ENCODE measurements at regions not wholly inside any gene's neighbourhood (a gene's known extent, or its start where the extent isn't known, plus 50 kb on each side); places are given as distances from the start of the nearest gene placed in this dataset.

- Histone ChIP-seq H3K27ac (ENCODE audit: low read depth, low read length) (no peak overlapping the region), H3K27me3 (ENCODE audit: insufficient read depth, low read length) (no peaks in the 10 kb centered on the region), H3K79me2 (ENCODE audit: insufficient read depth, low read length) (no peaks in the 10 kb centered on the region), H3K4me2 (ENCODE audit: insufficient read depth, low read length) (no peak overlapping the region), H2AFZ (ENCODE audit: low read length) (no peak overlapping the region), H3K4me1 (ENCODE audit: insufficient read depth, low read length) (no peaks in the 10 kb centered on the region), H3K36me3 (ENCODE audit: insufficient read depth, low read length) (no peaks in the 10 kb centered on the region), H4K20me1 (ENCODE audit: insufficient read depth, low read length) (no peaks in the 10 kb centered on the region), H3K4me3 (ENCODE audit: insufficient read depth, low read length) (no peak overlapping the region), H3K9me3 (ENCODE audit: low read depth, low read length) (no peaks in the 10 kb centered on the region)
- TF ChIP-seq, protein P1, sequence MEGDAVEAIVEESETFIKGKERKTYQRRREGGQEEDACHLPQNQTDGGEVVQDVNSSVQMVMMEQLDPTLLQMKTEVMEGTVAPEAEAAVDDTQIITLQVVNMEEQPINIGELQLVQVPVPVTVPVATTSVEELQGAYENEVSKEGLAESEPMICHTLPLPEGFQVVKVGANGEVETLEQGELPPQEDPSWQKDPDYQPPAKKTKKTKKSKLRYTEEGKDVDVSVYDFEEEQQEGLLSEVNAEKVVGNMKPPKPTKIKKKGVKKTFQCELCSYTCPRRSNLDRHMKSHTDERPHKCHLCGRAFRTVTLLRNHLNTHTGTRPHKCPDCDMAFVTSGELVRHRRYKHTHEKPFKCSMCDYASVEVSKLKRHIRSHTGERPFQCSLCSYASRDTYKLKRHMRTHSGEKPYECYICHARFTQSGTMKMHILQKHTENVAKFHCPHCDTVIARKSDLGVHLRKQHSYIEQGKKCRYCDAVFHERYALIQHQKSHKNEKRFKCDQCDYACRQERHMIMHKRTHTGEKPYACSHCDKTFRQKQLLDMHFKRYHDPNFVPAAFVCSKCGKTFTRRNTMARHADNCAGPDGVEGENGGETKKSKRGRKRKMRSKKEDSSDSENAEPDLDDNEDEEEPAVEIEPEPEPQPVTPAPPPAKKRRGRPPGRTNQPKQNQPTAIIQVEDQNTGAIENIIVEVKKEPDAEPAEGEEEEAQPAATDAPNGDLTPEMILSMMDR (IDR thresholded peaks at IDR 0.05; ENCODE audit: extremely low read depth, low read depth, low read length), result no peak
- DNase-seq (ENCODE audit: insufficient read length, low spot score, missing footprints), result no peak
Observed at GRCh38 chr1:5650283-5651026, 341.8 kb downstream of the NPHP4 start.

- TF ChIP-seq, protein P1 (IDR thresholded peaks at IDR 0.05; ENCODE audit: extremely low read depth, low read depth, low read length), result no peak
- H3K36me3 ChIP-seq (ENCODE audit: insufficient read depth, low read length), result no peaks in the 10 kb centered on the region
Observed at GRCh38 chr1:5649795-5650194, 342.4 kb downstream of the NPHP4 start.

GRCh38 chr1:5649166-5649551 is 343.1 kb downstream of the NPHP4 start:
- H3K79me2 ChIP-seq (ENCODE audit: insufficient read depth, low read length), result no peaks in the 10 kb centered on the region
- no peak overlapping the region for H3K4me3 ChIP-seq (ENCODE audit: insufficient read depth, low read length)
- peaks cover 4% of the 10 kb centered on the region for H3K9me3 ChIP-seq (ENCODE audit: low read depth, low read length)
- TF ChIP-seq, protein P1 (IDR thresholded peaks at IDR 0.05; ENCODE audit: extremely low read depth, low read depth, low read length), result no peak
- no peaks in the 10 kb centered on the region for H3K36me3 ChIP-seq (ENCODE audit: insufficient read depth, low read length)
- H3K27me3 ChIP-seq (ENCODE audit: insufficient read depth, low read length), result no peaks in the 10 kb centered on the region
- H2AFZ ChIP-seq (ENCODE audit: low read length), result no peak overlapping the region
- no peak for DNase-seq (ENCODE audit: insufficient read length, low spot score, missing footprints)
- H3K27ac ChIP-seq (ENCODE audit: low read depth, low read length), result no peak overlapping the region
- no peak overlapping the region for H3K4me2 ChIP-seq (ENCODE audit: insufficient read depth, low read length)
- H4K20me1 ChIP-seq (ENCODE audit: insufficient read depth, low read length), result no peaks in the 10 kb centered on the region
- no peaks in the 10 kb centered on the region for H3K4me1 ChIP-seq (ENCODE audit: insufficient read depth, low read length)

More at GRCh38 chr1:5649795-5650194, 342.4 kb downstream of the NPHP4 start:
- Histone ChIP-seq H3K4me1 (ENCODE audit: insufficient read depth, low read length) (no peaks in the 10 kb centered on the region), H3K4me2 (ENCODE audit: insufficient read depth, low read length) (no peak overlapping the region), H3K79me2 (ENCODE audit: insufficient read depth, low read length) (no peaks in the 10 kb centered on the region), H3K9me3 (ENCODE audit: low read depth, low read length) (peaks cover 2% of the 10 kb centered on the region), H3K27me3 (ENCODE audit: insufficient read depth, low read length) (no peaks in the 10 kb centered on the region), H3K27ac (ENCODE audit: low read depth, low read length) (no peak overlapping the region), H4K20me1 (ENCODE audit: insufficient read depth, low read length) (no peaks in the 10 kb centered on the region), H3K4me3 (ENCODE audit: insufficient read depth, low read length) (no peak overlapping the region), H2AFZ (ENCODE audit: low read length) (no peak overlapping the region)
- no peak for DNase-seq (ENCODE audit: insufficient read length, low spot score, missing footprints)

DNA sequence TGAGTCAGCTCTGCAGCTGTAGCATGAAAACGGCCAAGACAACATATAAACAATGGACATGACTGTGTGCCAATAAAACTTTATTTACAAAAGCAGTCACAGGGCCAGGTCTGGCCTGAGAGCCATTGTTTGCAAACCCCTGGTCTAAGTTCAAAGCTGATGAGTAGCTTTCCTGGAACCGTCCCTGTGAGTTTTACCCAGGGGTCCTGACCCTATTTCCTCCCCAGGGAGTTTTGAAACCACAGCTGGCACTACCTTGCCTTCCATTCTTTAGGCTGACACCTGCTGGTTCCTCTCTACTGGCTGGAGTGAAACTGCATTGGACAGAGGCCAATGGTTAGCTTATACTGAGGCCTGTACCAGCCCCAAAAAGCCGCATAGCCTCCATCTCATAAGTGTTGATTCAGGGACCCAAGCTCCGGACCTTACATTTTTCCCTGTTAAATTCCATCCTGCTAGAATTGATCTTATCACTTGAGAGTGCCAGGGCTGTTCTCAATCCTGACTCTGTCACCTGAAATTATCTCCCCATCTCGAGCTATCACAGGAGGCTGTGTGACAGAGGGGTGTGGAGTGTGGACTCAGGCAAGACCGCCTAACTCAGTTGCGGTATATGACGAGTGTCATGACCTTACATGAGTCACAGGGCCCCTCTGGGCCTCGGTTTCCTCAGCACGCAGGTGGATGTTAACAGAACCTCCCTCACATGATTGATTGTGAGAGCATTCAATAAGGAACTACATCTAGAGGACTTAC is 343.6 kb downstream of the NPHP4 start:
- Histone ChIP-seq H3K79me2 (ENCODE audit: insufficient read depth, low read length) (no peaks in the 10 kb centered on the region), H3K27ac (ENCODE audit: low read depth, low read length) (no peak overlapping the region), H3K36me3 (ENCODE audit: insufficient read depth, low read length) (no peaks in the 10 kb centered on the region), H4K20me1 (ENCODE audit: insufficient read depth, low read length) (no peaks in the 10 kb centered on the region), H3K4me2 (ENCODE audit: insufficient read depth, low read length) (no peak overlapping the region), H3K9me3 (ENCODE audit: low read depth, low read length) (peaks cover 4% of the 10 kb centered on the region), H3K27me3 (ENCODE audit: insufficient read depth, low read length) (no peaks in the 10 kb centered on the region), H2AFZ (ENCODE audit: low read length) (no peak overlapping the region), H3K4me1 (ENCODE audit: insufficient read depth, low read length) (no peaks in the 10 kb centered on the region), H3K4me3 (ENCODE audit: insufficient read depth, low read length) (no peak overlapping the region)
- TF ChIP-seq, protein P1 (IDR thresholded peaks at IDR 0.05; ENCODE audit: extremely low read depth, low read depth, low read length), result no peak
- no peak for DNase-seq (ENCODE audit: insufficient read length, low spot score, missing footprints)
